Fibroblast of lung (primary cell): ENCODE measurements at regions not wholly inside any gene's neighbourhood (a gene's known extent, or its start where the extent isn't known, plus 50 kb on each side); places are given as distances from the start of the nearest gene placed in this dataset.
A peak's percentile ranks its signal among the peaks of the same experiment; 100 is the strongest.

ENCODE experiments used
- DNase-seq, 2 donors: peaks; one replicate each; pipeline versions ENCODE4 v3.0.0 to v3.0.0-alpha.2; 2010; ENCODE audit warnings: low read depth in 2 of 2
- H2AFZ ChIP-seq: 2 replicates; pipeline ENCODE4 v1.5.1; 2012; ENCODE audit warnings: low read length, control low read depth, inconsistent platforms
- H3K27ac ChIP-seq: 2 replicates; pipeline ENCODE4 v1.5.1; 2011; ENCODE audit warnings: low read length, control low read depth; ENCODE audit not compliant: insufficient read depth
- H3K27me3 ChIP-seq: 2 replicates; pipeline ENCODE4 v1.5.1; 2011; ENCODE audit warnings: mild to moderate bottlenecking, low read length; ENCODE audit not compliant: control insufficient read depth, insufficient read depth
- H3K36me3 ChIP-seq: 2 replicates; pipeline ENCODE4 v1.5.1; 2011; ENCODE audit warnings: low read length; ENCODE audit not compliant: control insufficient read depth, insufficient read depth
- H3K4me1 ChIP-seq: 2 replicates; pipeline ENCODE4 v1.5.1; 2011; ENCODE audit warnings: low read length; ENCODE audit not compliant: control insufficient read depth, insufficient read depth; ENCODE audit errors: extremely low read depth
- H3K4me2 ChIP-seq: 2 replicates; pipeline ENCODE4 v1.5.1; 2011; ENCODE audit warnings: low read length, control low read depth; ENCODE audit not compliant: insufficient read depth; ENCODE audit errors: extremely low read depth
- H3K4me3 ChIP-seq, 4 experiments: fragments of 200-600 bp in 1 of 4; sonication (generic) in 1 of 4; replicated peaks in 1 of 4; 2 replicates each; pipeline ENCODE4 v1.5.1; 2011 to 2016; ENCODE audit warnings: low read length in 4 of 4, low read depth in 3 of 4, mild to moderate bottlenecking in 3 of 4, control low read depth in 2 of 4, inconsistent platforms in 1 of 4, mixed read lengths in 1 of 4; ENCODE audit not compliant: insufficient read depth in 1 of 4; ENCODE audit errors: control extremely low read depth in 1 of 4
- H3K79me2 ChIP-seq: 2 replicates; pipeline ENCODE4 v1.5.1; 2012; ENCODE audit warnings: mild to moderate bottlenecking, low read length, inconsistent platforms; ENCODE audit not compliant: control insufficient read depth, insufficient read depth
- H3K9ac ChIP-seq: 2 replicates; pipeline ENCODE4 v1.5.1; 2011; ENCODE audit warnings: mild to moderate bottlenecking, low read length, control low read depth; ENCODE audit not compliant: insufficient read depth
- H3K9me3 ChIP-seq: 2 replicates; pipeline ENCODE4 v1.5.1; 2012; ENCODE audit warnings: low read depth, low read length; ENCODE audit not compliant: control insufficient read depth, insufficient read depth
- H4K20me1 ChIP-seq: 2 replicates; pipeline ENCODE4 v1.5.1; 2011; ENCODE audit warnings: low read length; ENCODE audit not compliant: control insufficient read depth, insufficient read depth; ENCODE audit errors: extremely low read depth
- EZH2 ChIP-seq: IDR thresholded peaks from 2 replicates; pipeline ENCODE4 v1.5.1; 2012; ENCODE audit warnings: low read length, control low read depth, mild to moderate bottlenecking; ENCODE audit errors: missing control alignments
- TF ChIP-seq, protein P1 (sequence below), 2 donors: IDR thresholded peaks in 1 of 2; conservative IDR thresholded peaks in 1 of 2; 1 replicate in 1 of 2; 2 replicates in 1 of 2; pipeline ENCODE4 v1.5.1; 2011 to 2012; ENCODE audit warnings: low read length in 2 of 2, control low read depth in 1 of 2, inconsistent platforms in 1 of 2, low read depth in 1 of 2, mild to moderate bottlenecking in 1 of 2

DNA sequence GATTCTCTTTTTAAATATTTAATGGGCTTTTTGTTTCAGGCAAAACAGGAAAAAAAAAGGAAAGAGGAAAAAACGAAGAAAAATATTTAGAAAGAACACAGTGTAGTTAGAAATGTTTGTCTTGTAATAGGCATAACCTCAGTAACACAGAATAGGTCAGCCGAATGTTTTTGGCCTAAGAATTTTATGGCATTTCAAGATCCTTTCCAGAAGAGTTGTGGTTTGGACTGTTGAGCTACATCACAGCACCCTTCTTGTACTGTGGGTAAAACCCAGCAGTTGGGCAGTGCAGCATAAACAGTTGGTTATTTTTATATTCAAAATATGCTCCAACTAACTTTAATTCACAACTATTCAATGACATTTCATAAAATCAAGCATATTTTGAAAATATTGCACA is 474.4 kb upstream of the AGTR1 start:
- peak in 1 of 2 donors; percentile 31 for DNase-seq

GRCh38 chr3:148226246-148226645 is 471.5 kb upstream of the AGTR1 start:
- H3K36me3 ChIP-seq = no peaks in the 10 kb centered on the region
- H3K27ac ChIP-seq = no peak overlapping the region
- DNase-seq = no peak
- H3K27me3 ChIP-seq = no peaks in the 10 kb centered on the region
- H3K79me2 ChIP-seq = no peaks in the 10 kb centered on the region
- no peaks in the 10 kb centered on the region for H3K4me1 ChIP-seq
- H4K20me1 ChIP-seq = no peaks in the 10 kb centered on the region
- no peak overlapping the region for H3K4me2 ChIP-seq
- H3K4me3 ChIP-seq = no peak overlapping the region
- H3K9me3 ChIP-seq = no peaks in the 10 kb centered on the region
- no peak overlapping the region for H3K9ac ChIP-seq
- H2AFZ ChIP-seq = no peak overlapping the region
- TF ChIP-seq EZH2 = no peak
- TF ChIP-seq, protein P1, sequence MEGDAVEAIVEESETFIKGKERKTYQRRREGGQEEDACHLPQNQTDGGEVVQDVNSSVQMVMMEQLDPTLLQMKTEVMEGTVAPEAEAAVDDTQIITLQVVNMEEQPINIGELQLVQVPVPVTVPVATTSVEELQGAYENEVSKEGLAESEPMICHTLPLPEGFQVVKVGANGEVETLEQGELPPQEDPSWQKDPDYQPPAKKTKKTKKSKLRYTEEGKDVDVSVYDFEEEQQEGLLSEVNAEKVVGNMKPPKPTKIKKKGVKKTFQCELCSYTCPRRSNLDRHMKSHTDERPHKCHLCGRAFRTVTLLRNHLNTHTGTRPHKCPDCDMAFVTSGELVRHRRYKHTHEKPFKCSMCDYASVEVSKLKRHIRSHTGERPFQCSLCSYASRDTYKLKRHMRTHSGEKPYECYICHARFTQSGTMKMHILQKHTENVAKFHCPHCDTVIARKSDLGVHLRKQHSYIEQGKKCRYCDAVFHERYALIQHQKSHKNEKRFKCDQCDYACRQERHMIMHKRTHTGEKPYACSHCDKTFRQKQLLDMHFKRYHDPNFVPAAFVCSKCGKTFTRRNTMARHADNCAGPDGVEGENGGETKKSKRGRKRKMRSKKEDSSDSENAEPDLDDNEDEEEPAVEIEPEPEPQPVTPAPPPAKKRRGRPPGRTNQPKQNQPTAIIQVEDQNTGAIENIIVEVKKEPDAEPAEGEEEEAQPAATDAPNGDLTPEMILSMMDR (conservative IDR thresholded peaks at IDR 0.05 in 1 of 2, IDR thresholded peaks at IDR 0.05 in 1 of 2; ENCODE audit: low read depth in 1 of 2, low read length in 2 of 2) = no peak

More for the DNA sequence above, 474.4 kb upstream of the AGTR1 start:
- Histone ChIP-seq H3K27ac (no peak overlapping the region), H3K79me2 (no peaks in the 10 kb centered on the region), H3K9ac (no peak overlapping the region), H3K36me3 (no peaks in the 10 kb centered on the region), H3K4me2 (no peak overlapping the region), H3K27me3 (no peaks in the 10 kb centered on the region), H3K9me3 (no peaks in the 10 kb centered on the region), H4K20me1 (no peaks in the 10 kb centered on the region), H3K4me3 (no peak overlapping the region), H2AFZ (no peak overlapping the region), H3K4me1 (no peaks in the 10 kb centered on the region)
- no peak for TF ChIP-seq EZH2
- TF ChIP-seq, protein P1 (conservative IDR thresholded peaks at IDR 0.05 in 1 of 2, IDR thresholded peaks at IDR 0.05 in 1 of 2; ENCODE audit: low read depth in 1 of 2, low read length in 2 of 2) = no peak

DNA sequence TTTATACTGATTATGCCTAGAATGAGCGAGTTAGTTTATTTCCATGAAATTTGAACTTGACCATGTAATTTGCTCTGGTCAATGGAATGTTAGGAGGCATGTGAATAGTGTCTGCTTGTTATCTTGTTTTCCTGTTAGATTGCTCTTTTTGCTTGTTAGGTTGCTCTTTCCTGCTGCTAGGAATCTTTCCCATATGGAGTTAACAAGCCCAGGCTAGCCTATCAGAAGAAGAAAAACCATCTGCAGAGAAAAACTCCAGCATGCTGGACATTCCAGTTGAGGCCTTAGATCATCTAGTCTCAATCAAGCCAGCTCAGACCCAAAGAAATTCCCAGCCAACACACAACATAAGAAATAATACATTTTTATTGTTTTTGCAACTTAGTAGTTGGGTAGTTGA is 470.2 kb upstream of the AGTR1 start:
- H3K4me3 ChIP-seq = no peak overlapping the region
- DNase-seq = peak; percentile 25 to 53
- no peak overlapping the region for H3K9ac ChIP-seq
- H3K27me3 ChIP-seq = no peaks in the 10 kb centered on the region
- H4K20me1 ChIP-seq = no peaks in the 10 kb centered on the region
- no peaks in the 10 kb centered on the region for H3K4me1 ChIP-seq
- H2AFZ ChIP-seq = no peak overlapping the region
- H3K9me3 ChIP-seq = no peaks in the 10 kb centered on the region
- H3K79me2 ChIP-seq = no peaks in the 10 kb centered on the region
- TF ChIP-seq EZH2 = no peak
- TF ChIP-seq, protein P1 (conservative IDR thresholded peaks at IDR 0.05 in 1 of 2, IDR thresholded peaks at IDR 0.05 in 1 of 2; ENCODE audit: low read depth in 1 of 2, low read length in 2 of 2) = no peak
- H3K4me2 ChIP-seq = no peak overlapping the region
- no peaks in the 10 kb centered on the region for H3K36me3 ChIP-seq
- no peak overlapping the region for H3K27ac ChIP-seq
